Trophoblast cell (in vitro differentiated cells and primary cell): ENCODE measurements at regions not wholly inside any gene's neighbourhood (a gene's known extent, or its start where the extent isn't known, plus 50 kb on each side); places are given as distances from the start of the nearest gene placed in this dataset.

Source experiments
- DNase-seq, 2 donors: peaks; one replicate each; pipeline ENCODE4 v3.0.0-alpha.2; 2016
- H2AFZ ChIP-seq: 2 replicates; pipeline ENCODE4 v1.6.1; 2013; ENCODE audit warnings: low read length, moderate library complexity, mild to moderate bottlenecking; ENCODE audit not compliant: insufficient read depth, poor library complexity
- H2AK5ac ChIP-seq: 2 replicates; pipeline ENCODE4 v1.6.1; 2013; ENCODE audit warnings: mild to moderate bottlenecking, low read length
- H2BK120ac ChIP-seq: 2 replicates; pipeline ENCODE4 v1.6.1; 2013; ENCODE audit warnings: low read length, mild to moderate bottlenecking, moderate library complexity; ENCODE audit not compliant: insufficient read depth, poor library complexity
- H2BK12ac ChIP-seq: 2 replicates; pipeline ENCODE4 v1.6.1; 2013; ENCODE audit warnings: mild to moderate bottlenecking, low read length, moderate library complexity
- H2BK5ac ChIP-seq: 2 replicates; pipeline ENCODE4 v1.6.1; 2013; ENCODE audit warnings: low read length, low read depth, moderate library complexity, mild to moderate bottlenecking; ENCODE audit not compliant: poor library complexity
- H3K14ac ChIP-seq: 2 replicates; pipeline ENCODE4 v1.6.1; 2013; ENCODE audit warnings: mild to moderate bottlenecking, low read length
- H3K18ac ChIP-seq: 2 replicates; pipeline ENCODE4 v1.6.1; 2013; ENCODE audit warnings: mild to moderate bottlenecking, low read length
- H3K23ac ChIP-seq: 2 replicates; pipeline ENCODE4 v1.6.1; 2013; ENCODE audit warnings: low read length
- H3K27ac ChIP-seq: 2 replicates; pipeline ENCODE4 v1.5.1; 2013; ENCODE audit warnings: low read depth, mild to moderate bottlenecking, inconsistent platforms, low read length, moderate library complexity
- H3K27me3 ChIP-seq: 2 replicates; pipeline ENCODE4 v1.6.1; 2013; ENCODE audit warnings: inconsistent platforms, mild to moderate bottlenecking, low read length, moderate library complexity; ENCODE audit not compliant: insufficient read depth
- H3K36me3 ChIP-seq, 2 experiments: 1 replicate in 1 of 2; 2 replicates in 1 of 2; pipeline ENCODE4 v1.6.1; 2013; ENCODE audit warnings: low read length in 2 of 2, mild to moderate bottlenecking in 2 of 2, moderate library complexity in 1 of 2; ENCODE audit not compliant: insufficient read depth in 2 of 2, control insufficient read depth in 1 of 2
- H3K4ac ChIP-seq: 2 replicates; pipeline ENCODE4 v1.6.1; 2013; ENCODE audit warnings: low read depth, mild to moderate bottlenecking, low read length, moderate library complexity
- H3K4me1 ChIP-seq, 2 experiments: 1 replicate in 1 of 2; 2 replicates in 1 of 2; pipeline ENCODE4 v1.6.1; 2013; ENCODE audit warnings: low read length in 2 of 2, mild to moderate bottlenecking in 2 of 2, moderate library complexity in 1 of 2; ENCODE audit not compliant: insufficient read depth in 2 of 2, control insufficient read depth in 1 of 2
- H3K4me2 ChIP-seq: 2 replicates; pipeline ENCODE4 v1.6.1; 2013; ENCODE audit warnings: inconsistent platforms, mild to moderate bottlenecking, low read length, moderate library complexity
- H3K4me3 ChIP-seq: 2 replicates; pipeline ENCODE4 v1.5.1; 2013; ENCODE audit warnings: mild to moderate bottlenecking, low read depth, low read length, inconsistent platforms
- H3K79me1 ChIP-seq: one replicate; pipeline ENCODE4 v1.6.1; 2013; ENCODE audit warnings: low read length
- H3K79me2 ChIP-seq: 2 replicates; pipeline ENCODE4 v1.6.1; 2013; ENCODE audit warnings: low read length, mild to moderate bottlenecking; ENCODE audit not compliant: control insufficient read depth, insufficient read depth, poor library complexity
- H3K9ac ChIP-seq: 2 replicates; pipeline ENCODE4 v1.6.1; 2013; ENCODE audit warnings: mild to moderate bottlenecking, low read length
- H3K9me3 ChIP-seq: 2 replicates; pipeline ENCODE4 v1.6.1; 2013; ENCODE audit warnings: low read depth, mild to moderate bottlenecking, control low read depth, inconsistent platforms, low read length; ENCODE audit not compliant: insufficient read depth
- H4K12ac ChIP-seq: 2 replicates; pipeline ENCODE4 v1.6.1; 2013; ENCODE audit warnings: low read depth, mild to moderate bottlenecking, low read length, moderate library complexity
- H4K8ac ChIP-seq: 2 replicates; pipeline ENCODE4 v1.6.1; 2013; ENCODE audit warnings: low read depth, mild to moderate bottlenecking, low read length, moderate library complexity
- H4K91ac ChIP-seq: one replicate; pipeline ENCODE4 v1.6.1; 2013; ENCODE audit warnings: low read depth, mild to moderate bottlenecking, low read length, moderate library complexity
- whole genome bisulfite sequencing: extraction: QIAGEN DNeasy Blood & Tissue Kit; methylation state at CpG from one replicate; pipeline ENCODE4 v1.1.7; 2013; ENCODE audit warnings: missing lambda C conversion rate; ENCODE audit not compliant: insufficient read length, insufficient coverage; ENCODE audit errors: extremely low coverage; 5-methylcytosine and 5-hydroxymethylcytosine counted together

DNA sequence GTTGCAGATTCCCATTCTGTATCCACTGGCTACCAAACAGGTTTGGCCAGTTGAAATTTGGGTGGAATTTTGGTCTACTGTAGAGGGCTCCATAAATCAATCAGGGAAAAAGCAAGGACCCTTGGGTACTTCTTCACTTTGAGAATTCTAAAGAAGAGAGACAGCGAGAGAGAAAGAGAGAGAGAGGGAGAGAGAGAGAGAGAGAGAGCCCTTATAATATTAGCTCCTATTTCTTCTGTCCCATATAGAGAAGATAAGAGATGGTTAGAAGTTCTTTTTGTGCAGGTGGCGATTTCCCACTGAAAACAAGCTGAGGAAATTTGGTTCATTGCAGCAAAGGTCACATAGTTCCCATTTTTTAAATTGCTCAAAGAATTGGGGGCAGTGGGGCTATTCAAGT is 88.6 kb upstream of the ZNF536 start:
- Histone ChIP-seq H2BK5ac (no peak overlapping the region), H3K9ac (no peak overlapping the region), H3K4ac (no peak overlapping the region), H2BK120ac (no peak overlapping the region), H2BK12ac (no peak overlapping the region), H3K36me3 (no peaks in the 10 kb centered on the region), H4K8ac (no peak overlapping the region), H3K79me1 (no peaks in the 10 kb centered on the region), H3K4me3 (no peak overlapping the region), H3K79me2 (no peaks in the 10 kb centered on the region), H3K23ac (no peak overlapping the region), H3K27ac (no peak overlapping the region), H3K18ac (no peak overlapping the region), H4K12ac (no peak overlapping the region), H3K27me3 (no peaks in the 10 kb centered on the region), H2AFZ (no peak overlapping the region), H2AK5ac (no peak overlapping the region), H4K91ac (no peak overlapping the region), H3K9me3 (no peaks in the 10 kb centered on the region), H3K4me2 (no peak overlapping the region), H3K4me1 (peaks cover 2 to 3% of the 10 kb centered on the region in 2 experiments), H3K14ac (no peak overlapping the region)
- no peak for DNase-seq
- WGBS, result no CpG with 5 or more reads among the region's 2 CpGs

DNA sequence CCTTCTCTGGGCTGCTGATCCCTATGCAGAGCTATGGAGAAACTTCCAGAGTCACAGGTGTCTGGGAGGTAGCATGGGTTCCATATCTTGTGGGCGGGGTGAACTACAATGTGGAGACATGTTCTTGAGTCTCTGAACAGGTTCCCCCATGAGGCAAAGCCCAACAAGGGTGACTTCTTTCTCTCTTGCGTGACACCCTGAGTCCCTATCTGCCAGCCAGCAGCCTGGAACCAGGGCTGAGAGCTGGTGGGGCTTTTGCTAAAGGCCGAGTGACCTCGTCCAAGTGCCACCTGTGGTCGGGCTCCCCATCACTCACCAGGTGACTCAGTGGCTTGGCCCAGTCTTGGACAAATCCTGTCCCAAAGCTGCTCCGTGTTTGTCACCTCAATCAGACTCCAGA is 88.0 kb upstream of the ZNF536 start:
- no peak overlapping the region for H3K18ac ChIP-seq
- H3K79me2 ChIP-seq, result no peaks in the 10 kb centered on the region
- no peak for DNase-seq
- no peak overlapping the region for H3K14ac ChIP-seq
- no peak overlapping the region for H3K4me3 ChIP-seq
- no peak overlapping the region for H3K4me2 ChIP-seq
- no peak overlapping the region for H3K9ac ChIP-seq
- no peaks in the 10 kb centered on the region for H3K9me3 ChIP-seq
- no peaks in the 10 kb centered on the region for H3K27me3 ChIP-seq
- H3K27ac ChIP-seq, result no peak overlapping the region
- H3K36me3 ChIP-seq, result no peaks in the 10 kb centered on the region
- no peak overlapping the region for H4K8ac ChIP-seq
- H4K91ac ChIP-seq, result no peak overlapping the region
- no peak overlapping the region for H2BK120ac ChIP-seq
- no peak overlapping the region for H2BK12ac ChIP-seq
- no peak overlapping the region for H2BK5ac ChIP-seq
- H2AFZ ChIP-seq, result no peak overlapping the region
- peaks cover 2 to 3% of the 10 kb centered on the region in 2 experiments for H3K4me1 ChIP-seq
- WGBS, result no CpG with 5 or more reads among the region's 6 CpGs
- H4K12ac ChIP-seq, result no peak overlapping the region
- no peak overlapping the region for H3K23ac ChIP-seq
- no peak overlapping the region for H3K4ac ChIP-seq
- no peak overlapping the region for H2AK5ac ChIP-seq
- H3K79me1 ChIP-seq, result no peaks in the 10 kb centered on the region

DNA sequence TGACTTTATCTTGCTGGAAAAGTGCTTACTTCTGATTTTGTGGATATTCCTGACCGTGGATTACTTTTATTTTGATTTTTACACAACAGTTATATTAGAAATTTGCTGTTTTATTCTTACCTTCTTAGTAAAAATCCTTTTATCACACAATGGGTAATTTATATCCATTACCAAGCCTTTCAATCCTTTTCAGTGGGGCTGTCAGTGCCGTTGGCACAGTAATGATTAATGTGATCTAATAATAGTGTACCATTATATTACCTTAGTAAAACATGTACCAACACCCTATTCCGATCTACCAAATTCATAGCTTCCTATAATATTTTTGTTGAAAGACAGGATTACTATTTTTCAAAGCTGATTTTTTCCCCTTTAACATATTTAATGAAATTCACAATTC is 87.3 kb upstream of the ZNF536 start:
- H4K91ac ChIP-seq, result no peak overlapping the region
- H2AK5ac ChIP-seq, result no peak overlapping the region
- no peaks in the 10 kb centered on the region for H3K79me1 ChIP-seq
- H2BK120ac ChIP-seq, result no peak overlapping the region
- no peak overlapping the region for H4K8ac ChIP-seq
- no peaks in the 10 kb centered on the region for H3K36me3 ChIP-seq
- H3K23ac ChIP-seq, result no peak overlapping the region
- no peak overlapping the region for H3K4me3 ChIP-seq
- H2AFZ ChIP-seq, result no peak overlapping the region
- no peak overlapping the region for H3K4ac ChIP-seq
- no peaks in the 10 kb centered on the region for H3K27me3 ChIP-seq
- H3K79me2 ChIP-seq, result no peaks in the 10 kb centered on the region
- no peak overlapping the region for H3K18ac ChIP-seq
- H3K9ac ChIP-seq, result no peak overlapping the region
- no peak overlapping the region for H3K27ac ChIP-seq
- H4K12ac ChIP-seq, result no peak overlapping the region
- no peak overlapping the region for H2BK12ac ChIP-seq
- no CpG with 5 or more reads among the region's 3 CpGs for WGBS
- peaks cover 2 to 3% of the 10 kb centered on the region in 2 experiments for H3K4me1 ChIP-seq
- no peak overlapping the region for H3K14ac ChIP-seq
- no peak overlapping the region for H3K4me2 ChIP-seq
- no peaks in the 10 kb centered on the region for H3K9me3 ChIP-seq
- H2BK5ac ChIP-seq, result no peak overlapping the region
- DNase-seq, result no peak

- H2BK120ac ChIP-seq, result no peak overlapping the region
- H3K9me3 ChIP-seq, result no peaks in the 10 kb centered on the region
- no peak overlapping the region for H3K18ac ChIP-seq
- no peak overlapping the region for H3K14ac ChIP-seq
- H3K27ac ChIP-seq, result no peak overlapping the region
- no peaks in the 10 kb centered on the region for H3K27me3 ChIP-seq
- peaks cover 2 to 3% of the 10 kb centered on the region in 2 experiments for H3K4me1 ChIP-seq
- no peak overlapping the region for H4K8ac ChIP-seq
- H2BK5ac ChIP-seq, result no peak overlapping the region
- no peak overlapping the region for H3K9ac ChIP-seq
- H3K79me2 ChIP-seq, result no peaks in the 10 kb centered on the region
- H3K23ac ChIP-seq, result no peak overlapping the region
- no peak overlapping the region for H2BK12ac ChIP-seq
- no peak overlapping the region for H2AFZ ChIP-seq
- no peak overlapping the region for H3K4me3 ChIP-seq
- DNase-seq, result no peak
- no peak overlapping the region for H3K4ac ChIP-seq
- H3K79me1 ChIP-seq, result no peaks in the 10 kb centered on the region
- no peak overlapping the region for H4K12ac ChIP-seq
- H2AK5ac ChIP-seq, result no peak overlapping the region
- H4K91ac ChIP-seq, result no peak overlapping the region
- H3K4me2 ChIP-seq, result no peak overlapping the region
- no CpG with 5 or more reads among the region's 3 CpGs for WGBS
- no peaks in the 10 kb centered on the region for H3K36me3 ChIP-seq
These were observed 85.8 kb upstream of the ZNF536 start for GRCh38 chr19:30286378-30286777.
